SK-N-SH (cell line): ENCODE measurements at regions not wholly inside any gene's neighbourhood (a gene's known extent, or its start where the extent isn't known, plus 50 kb on each side); places are given as distances from the start of the nearest gene placed in this dataset.

Experiments
- CTCF ChIA-PET: fragments of 300-600, 350-600 bp; formaldehyde crosslinking; extraction: SDS; loops from one replicate; lab custom pipeline; 2021; lab: Yijun Ruan, JAX
- POLR2A ChIA-PET: fragments of 350-600 bp; sonication (Branson Sonifier 250); formaldehyde crosslinking; extraction: SDS; loops from one replicate; lab custom pipeline; 2020; ENCODE audit warnings: antibody characterized with exemption, inconsistent platforms; lab: Yijun Ruan, JAX
- DNase-seq: peaks from one replicate; pipeline ENCODE4 v3.0.0; 2012
- H2AFZ ChIP-seq: fragments of 200-600 bp; sonication (generic); 2 replicates; pipeline ENCODE4 v1.8.1; 2016; ENCODE audit warnings: antibody characterized with exemption, mild to moderate bottlenecking, low read depth
- H3F3A ChIP-seq: fragments of 200-600 bp; sonication (generic); replicated peaks from 2 replicates; pipeline ENCODE3; 2016; ENCODE audit warnings: antibody characterized with exemption, mild to moderate bottlenecking; ENCODE audit not compliant: insufficient read depth
- H3K27ac ChIP-seq, 2 experiments: fragments of 200-500 bp in 1 of 2; fragments of 200-600 bp in 1 of 2; sonication (Bioruptor generic) in 1 of 2; sonication (generic), shearing (Covaris generic) in 1 of 2; 2 replicates each; pipeline versions ENCODE4 v1.5.1 to v1.6.1; 2014 to 2016; ENCODE audit warnings: low read depth in 2 of 2, inconsistent platforms in 1 of 2, low read length in 1 of 2, mild to moderate bottlenecking in 1 of 2, mixed read lengths in 1 of 2
- H3K27me3 ChIP-seq: fragments of 200-600 bp; sonication (generic), shearing (Covaris generic); 2 replicates; pipeline ENCODE4 v1.6.1; 2016; ENCODE audit warnings: mixed run types; ENCODE audit not compliant: insufficient read depth
- H3K36me3 ChIP-seq, 2 experiments: fragments of 200-500 bp in 1 of 2; fragments of 200-600 bp in 1 of 2; sonication (Bioruptor generic) in 1 of 2; sonication (generic) in 1 of 2; replicated peaks in 1 of 2; 2 replicates each; pipeline versions ENCODE3 to v1.5.1; 2014 to 2016; ENCODE audit warnings: low read length in 1 of 2, mild to moderate bottlenecking in 1 of 2; ENCODE audit not compliant: insufficient read depth in 2 of 2, control insufficient read depth in 1 of 2
- H3K4me1 ChIP-seq, 2 experiments: fragments of 200-500 bp in 1 of 2; fragments of 200-600 bp in 1 of 2; sonication (Bioruptor generic) in 1 of 2; sonication (generic), shearing (Covaris generic) in 1 of 2; 2 replicates each; pipeline versions ENCODE4 v1.5.1 to v1.6.1; 2014 to 2016; ENCODE audit warnings: low read depth in 1 of 2, low read length in 1 of 2, mixed run types in 1 of 2; ENCODE audit not compliant: insufficient read depth in 2 of 2, control insufficient read depth in 1 of 2
- H3K4me2 ChIP-seq: fragments of 200-600 bp; sonication (generic), shearing (Covaris generic); 2 replicates; pipeline ENCODE4 v1.6.1; 2017; ENCODE audit warnings: mixed run types
- H3K4me3 ChIP-seq, 2 experiments: fragments of 200-500 bp in 1 of 2; fragments of 200-600 bp in 1 of 2; sonication (Bioruptor generic) in 1 of 2; sonication (generic), shearing (Covaris generic) in 1 of 2; 2 replicates each; pipeline versions ENCODE4 v1.5.1 to v1.8.1; 2014 to 2016; ENCODE audit warnings: low read depth in 2 of 2, inconsistent platforms in 1 of 2, low read length in 1 of 2, mild to moderate bottlenecking in 1 of 2, mixed read lengths in 1 of 2, moderate library complexity in 1 of 2
- H3K79me2 ChIP-seq: fragments of 200-600 bp; sonication (generic); 2 replicates; pipeline ENCODE4 v1.8.1; 2017; ENCODE audit warnings: mild to moderate bottlenecking; ENCODE audit not compliant: insufficient read depth
- H3K9ac ChIP-seq: fragments of 200-600 bp; sonication (generic); 2 replicates; pipeline ENCODE4 v1.6.1; 2017; ENCODE audit warnings: mixed run types
- H3K9me2 ChIP-seq: fragments of 200-600 bp; sonication (generic); 2 replicates; pipeline ENCODE4 v1.6.1; 2017; ENCODE audit warnings: mixed run types
- H3K9me3 ChIP-seq: fragments of 200-600 bp; sonication (generic); 2 replicates; pipeline ENCODE4 v1.6.1; 2017; ENCODE audit warnings: mixed run types, mild to moderate bottlenecking, moderate library complexity
- H4K20me1 ChIP-seq: fragments of 200-600 bp; sonication (generic); 2 replicates; pipeline ENCODE4 v1.6.1; 2017; ENCODE audit warnings: mild to moderate bottlenecking, mixed run types; ENCODE audit not compliant: insufficient read depth
- ELF1 ChIP-seq: IDR thresholded peaks from 2 replicates; pipeline ENCODE4 v1.4.0; 2012
- EP300 ChIP-seq, 2 experiments: IDR thresholded peaks; 2 replicates each; pipeline versions ENCODE4 v1.4.0 to v1.6.1; 2012; ENCODE audit warnings: borderline replicate concordance in 1 of 2, low read depth in 1 of 2, low read length in 1 of 2
- GATA2 ChIP-seq: sonication (generic); formaldehyde crosslinking; IDR thresholded peaks from 2 replicates; pipeline ENCODE4 v1.5.0; 2020; ENCODE audit warnings: mild to moderate bottlenecking, missing genetic modification reagents
- JUND ChIP-seq: IDR thresholded peaks from 2 replicates; pipeline ENCODE4 v1.4.0; 2012
- NFIC ChIP-seq: IDR thresholded peaks from 2 replicates; pipeline ENCODE4 v1.4.0; 2012; ENCODE audit warnings: borderline replicate concordance
- NRF1 ChIP-seq: IDR thresholded peaks from 2 replicates; pipeline ENCODE4 v1.6.1; 2012; ENCODE audit warnings: low read depth, mild to moderate bottlenecking, low read length
- RCOR1 ChIP-seq: fragments of 150-350 bp; IDR thresholded peaks from 2 replicates; pipeline ENCODE4 v1.6.1; 2017; ENCODE audit warnings: antibody characterized with exemption, low read length
- RXRA ChIP-seq: IDR thresholded peaks from 2 replicates; pipeline ENCODE4 v1.4.0; 2012; ENCODE audit warnings: low read depth, mild to moderate bottlenecking, borderline replicate concordance
- SIN3A ChIP-seq: IDR thresholded peaks from 2 replicates; pipeline ENCODE4 v1.6.1; 2012; ENCODE audit warnings: low read depth, mild to moderate bottlenecking, low read length, moderate library complexity, borderline replicate concordance
- WGBS: methylation state at CpG from one replicate; pipeline ENCODE4 v1.1.6; 2017; ENCODE audit warnings: low lambda C conversion rate; 5-methylcytosine and 5-hydroxymethylcytosine counted together
- TF ChIP-seq, protein P1 (sequence below): fragments of 200-600 bp; sonication (generic); IDR thresholded peaks from 2 replicates; pipeline ENCODE4 v1.6.1; 2017; ENCODE audit warnings: antibody characterized with exemption, mild to moderate bottlenecking, moderate library complexity
- TF ChIP-seq, protein P2 (sequence below): IDR thresholded peaks from 2 replicates; pipeline ENCODE4 v1.4.0; 2012; ENCODE audit warnings: low read depth

DNA sequence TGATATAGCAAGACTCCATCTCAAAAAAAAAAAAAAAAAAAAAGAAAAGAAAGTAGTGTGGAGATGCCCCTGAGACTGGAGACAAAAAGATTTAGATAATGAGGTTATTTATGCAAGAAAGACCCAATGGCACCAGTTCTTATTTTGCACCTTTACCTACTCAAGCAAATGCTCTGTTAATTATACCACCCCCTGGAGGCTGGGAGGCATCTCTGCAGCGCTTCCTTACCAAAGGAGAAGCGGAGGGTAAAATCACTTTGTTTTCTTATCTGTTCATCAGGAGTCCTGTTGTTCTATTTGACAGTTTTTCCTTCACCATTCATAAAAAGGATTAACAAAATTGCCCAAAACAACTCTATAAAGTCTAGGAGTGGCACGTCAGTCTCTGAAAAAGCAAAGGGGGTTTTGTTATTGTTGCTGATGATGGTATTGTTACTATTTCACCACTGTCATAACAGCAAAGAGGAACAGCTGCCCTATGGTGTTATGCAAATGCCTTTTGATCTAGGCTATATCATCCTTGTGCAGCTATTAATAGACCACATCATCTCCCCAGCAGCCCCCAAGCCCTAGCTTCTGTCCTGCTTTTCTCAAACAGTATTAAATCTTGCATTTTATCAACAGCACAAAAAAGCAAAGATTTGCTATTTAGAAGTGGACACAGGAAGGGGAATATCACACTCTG, 174.0 kb downstream of the PALM2AKAP2 start:
- POLR2A ChIA-PET = no interaction called here
- Histone ChIP-seq H3K9me3 (no peaks in the 10 kb centered on the region), H3K79me2 (no peaks in the 10 kb centered on the region; the same call in 1 of the 2 replicates), H3F3A (no peaks in the 10 kb centered on the region), H2AFZ (no peak overlapping the region), H3K9me2 (no peaks in the 10 kb centered on the region), H4K20me1 (no peaks in the 10 kb centered on the region), H3K4me1 (peaks cover 0 to 3% of the 10 kb centered on the region in 2 experiments; a peak in 1 of 4 replicates), H3K4me2 (no peak overlapping the region), H3K9ac (no peak overlapping the region), H3K27ac (no peak overlapping the region), H3K27me3 (no peaks in the 10 kb centered on the region), H3K4me3 (no peak overlapping the region), H3K36me3 (no peaks in the 10 kb centered on the region)
- DNase-seq = no peak
- 100% methylated on average over 3 of the region's 3 CpGs for WGBS
- CTCF ChIA-PET = no interaction called here
- TF ChIP-seq, protein P1, sequence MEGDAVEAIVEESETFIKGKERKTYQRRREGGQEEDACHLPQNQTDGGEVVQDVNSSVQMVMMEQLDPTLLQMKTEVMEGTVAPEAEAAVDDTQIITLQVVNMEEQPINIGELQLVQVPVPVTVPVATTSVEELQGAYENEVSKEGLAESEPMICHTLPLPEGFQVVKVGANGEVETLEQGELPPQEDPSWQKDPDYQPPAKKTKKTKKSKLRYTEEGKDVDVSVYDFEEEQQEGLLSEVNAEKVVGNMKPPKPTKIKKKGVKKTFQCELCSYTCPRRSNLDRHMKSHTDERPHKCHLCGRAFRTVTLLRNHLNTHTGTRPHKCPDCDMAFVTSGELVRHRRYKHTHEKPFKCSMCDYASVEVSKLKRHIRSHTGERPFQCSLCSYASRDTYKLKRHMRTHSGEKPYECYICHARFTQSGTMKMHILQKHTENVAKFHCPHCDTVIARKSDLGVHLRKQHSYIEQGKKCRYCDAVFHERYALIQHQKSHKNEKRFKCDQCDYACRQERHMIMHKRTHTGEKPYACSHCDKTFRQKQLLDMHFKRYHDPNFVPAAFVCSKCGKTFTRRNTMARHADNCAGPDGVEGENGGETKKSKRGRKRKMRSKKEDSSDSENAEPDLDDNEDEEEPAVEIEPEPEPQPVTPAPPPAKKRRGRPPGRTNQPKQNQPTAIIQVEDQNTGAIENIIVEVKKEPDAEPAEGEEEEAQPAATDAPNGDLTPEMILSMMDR = peak; percentile 54
- TF ChIP-seq, protein P2, sequence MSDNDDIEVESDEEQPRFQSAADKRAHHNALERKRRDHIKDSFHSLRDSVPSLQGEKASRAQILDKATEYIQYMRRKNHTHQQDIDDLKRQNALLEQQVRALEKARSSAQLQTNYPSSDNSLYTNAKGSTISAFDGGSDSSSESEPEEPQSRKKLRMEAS = no peak

DNA sequence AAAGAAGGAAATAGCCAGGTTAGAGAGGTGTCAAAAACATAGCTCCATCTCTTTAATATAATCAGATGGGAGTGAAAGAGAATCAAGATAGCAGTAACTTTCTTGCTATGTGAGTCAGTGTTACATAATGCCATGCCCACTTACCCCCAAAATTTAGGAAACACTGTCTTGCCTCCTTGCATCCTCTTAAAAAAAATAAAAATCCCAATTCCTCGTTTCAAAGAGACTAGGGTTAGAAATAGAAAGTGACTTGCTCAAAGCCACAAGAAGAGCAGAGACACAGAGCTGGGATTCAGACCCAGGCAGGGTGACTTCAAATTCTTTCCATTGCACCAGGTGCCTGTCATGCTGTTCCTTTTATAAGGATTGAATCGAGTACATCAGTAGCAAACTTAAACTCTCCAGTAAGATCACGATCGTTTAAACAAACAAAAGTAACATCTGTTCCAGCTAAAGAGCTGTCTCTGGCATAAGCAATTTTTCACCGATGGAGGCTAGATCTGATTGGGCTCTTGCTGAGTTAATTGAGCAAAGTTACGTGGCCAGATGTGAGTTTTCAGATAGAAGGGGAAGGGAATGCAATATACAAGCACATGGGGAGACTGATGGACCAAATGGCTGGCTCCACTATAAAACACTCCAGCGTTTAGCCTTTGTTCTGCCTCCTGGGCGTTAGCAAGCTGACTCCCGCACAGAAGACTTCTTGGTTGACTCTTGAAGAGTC, 176.9 kb downstream of the PALM2AKAP2 start:
- Histone ChIP-seq H3K79me2 (no peaks in the 10 kb centered on the region; the same call in 1 of the 2 replicates), H3K4me3 (no peak overlapping the region), H3F3A (no peaks in the 10 kb centered on the region), H3K27ac (no peak overlapping the region; a peak in 1 of 4 replicates), H3K36me3 (peaks cover 0 to 5% of the 10 kb centered on the region in 2 experiments), H3K27me3 (no peaks in the 10 kb centered on the region), H3K9me2 (no peaks in the 10 kb centered on the region), H4K20me1 (no peaks in the 10 kb centered on the region), H3K9ac (no peak overlapping the region), H3K4me1 (peaks cover 0 to 3% of the 10 kb centered on the region in 2 experiments; a peak in 1 of 4 replicates), H3K9me3 (no peaks in the 10 kb centered on the region), H2AFZ (no peak overlapping the region), H3K4me2 (no peak overlapping the region; the same call in 1 of the 2 replicates)
- ChIA-PET POLR2A (no interaction called here), CTCF (interaction anchor here (0.9 to 1.4 kb wide), 2 partner anchors 68 to 227 kb away, joined by 3 to 4 read pairs; no protein-coding TSS in a partner anchor)
- DNase-seq = peak; percentile 62
- 49% methylated on average over 8 of the region's 9 CpGs for WGBS
- TF ChIP-seq GATA2 (CRISPR knock-in tag) = 0 out of 2 replicates have a peak, but pooled peaks have one; percentile 42
- no peak for TF ChIP-seq RXRA
- 0 out of 4 replicates have a peak, but pooled peaks of 1 of the 2 experiments have one; percentile 22 for TF ChIP-seq EP300 (IDR thresholded peaks at IDR 0.05; ENCODE audit: borderline replicate concordance in 1 of 2, low read depth in 1 of 2, low read length in 1 of 2)
- no peak for TF ChIP-seq SIN3A
- TF ChIP-seq ELF1 = no peak
- no peak for TF ChIP-seq JUND
- TF ChIP-seq RCOR1 = no peak
- no peak for TF ChIP-seq NFIC
- no peak for TF ChIP-seq NRF1
